GM19452 (cell line): ENCODE measurements at regions not wholly inside any gene's neighbourhood (a gene's known extent, or its start where the extent isn't known, plus 50 kb on each side); places are given as distances from the start of the nearest gene placed in this dataset.

ENCODE experiments used
- ATAC-seq: cut with Tn5 transposase; IDR thresholded peaks from one replicate; pipeline ENCODE4 v1.9.1; 2021; ENCODE audit not compliant: unreplicated experiment

DNA sequence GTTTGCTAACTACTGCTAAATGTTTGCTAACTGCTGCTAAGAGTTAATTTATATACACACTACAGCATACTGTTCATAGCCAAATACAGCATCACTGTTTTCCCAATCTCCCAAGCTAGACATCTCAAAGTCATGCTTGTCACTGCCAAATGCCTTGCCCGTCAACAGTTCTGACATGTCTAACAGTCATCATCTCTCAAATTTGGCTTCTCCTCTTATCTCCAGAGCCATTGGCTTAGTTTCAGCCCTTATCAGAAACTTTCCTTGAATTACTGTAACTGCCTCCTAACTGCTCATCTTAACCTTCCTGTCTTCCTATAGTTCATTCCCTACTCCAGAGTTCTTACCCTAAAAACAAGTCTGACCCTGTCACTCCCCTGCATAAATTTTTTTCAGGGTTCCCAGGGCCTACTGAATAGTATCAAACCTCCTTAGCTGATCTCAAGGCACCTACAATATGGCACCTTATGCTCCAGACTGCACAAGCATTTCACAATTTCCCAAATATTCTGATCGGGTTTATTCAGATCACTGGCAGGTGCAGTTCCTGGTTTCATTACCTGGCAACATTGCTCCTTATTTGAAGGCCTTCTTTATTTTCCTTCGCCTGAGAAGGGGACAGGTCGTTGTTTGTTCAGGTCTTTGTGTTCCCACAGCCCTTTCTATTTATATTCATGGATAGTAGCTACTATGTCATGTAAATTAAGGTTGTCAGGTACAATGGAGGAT is 55.9 kb upstream of the ANKRD55 start:
- no peak for ATAC-seq

- ATAC-seq: no peak
Measured at GRCh38 chr5:56286015-56286884, 53.1 kb upstream of the ANKRD55 start.

DNA sequence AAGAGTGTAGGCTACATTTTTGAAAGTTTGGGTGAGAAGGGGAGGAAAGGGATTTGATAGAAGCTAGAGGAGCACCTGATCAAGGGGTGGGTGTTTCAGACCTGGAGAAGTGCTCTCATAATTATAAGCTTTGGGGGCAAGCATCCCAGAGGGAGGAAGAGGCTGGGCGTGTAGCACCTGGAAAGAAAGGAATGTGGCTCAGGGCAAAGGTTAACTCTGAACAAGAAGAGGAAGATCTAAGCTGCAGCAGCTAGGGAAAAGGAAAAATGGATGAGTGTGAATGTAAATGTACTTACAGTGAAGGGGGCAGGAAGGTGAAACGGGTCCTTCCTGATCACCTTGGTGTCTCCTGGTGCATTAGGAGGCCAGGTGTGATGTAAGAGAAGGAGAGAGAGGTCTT is 49.8 kb upstream of the ANKRD55 start:
- no peak for ATAC-seq
